ENCODE measurements at regions not wholly inside any gene's neighbourhood (a gene's known extent, or its start where the extent isn't known, plus 50 kb on each side); places are given as distances from the start of the nearest gene placed in this dataset.

DNA sequence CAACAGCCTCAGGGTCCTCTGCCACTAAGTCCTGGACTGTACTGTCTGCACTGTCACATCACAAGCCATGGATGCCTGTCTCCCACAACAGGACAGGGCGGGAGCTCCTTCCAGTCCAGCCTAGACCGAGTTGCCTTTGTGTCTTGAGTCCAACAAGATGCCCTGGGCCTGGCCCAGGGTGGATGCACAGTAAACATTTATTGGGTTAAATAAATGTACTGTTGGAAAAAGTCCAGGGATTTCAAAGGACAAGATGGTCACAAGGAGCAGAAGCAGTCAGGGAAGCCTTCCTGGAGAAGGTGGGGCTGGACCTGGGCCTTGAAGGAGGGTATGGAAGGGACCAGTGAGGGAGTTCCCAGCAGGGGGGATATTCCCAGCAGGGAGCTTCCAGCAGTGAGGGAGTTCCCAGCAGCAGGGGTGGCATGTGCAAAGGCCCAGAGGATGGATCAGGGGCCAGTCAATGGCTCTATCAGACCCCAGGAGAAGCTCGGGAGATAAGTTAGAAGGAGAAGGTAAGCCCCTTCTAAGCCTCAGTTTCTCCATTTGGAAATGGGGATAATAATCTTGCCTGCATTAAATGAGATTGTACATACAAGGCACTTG, 72.7 kb upstream of the NEURL1B start:
- TF ChIP-seq HDAC2 (IDR thresholded peaks at IDR 0.05), result no peak
- peak; percentile 47 for TF ChIP-seq ZFP36 (IDR thresholded peaks at IDR 0.05; ENCODE audit: low read depth, low read length, partially characterized antibody)
- TF ChIP-seq HDAC6 (IDR thresholded peaks at IDR 0.05; ENCODE audit: low read depth, low read length), result no peak
- TF ChIP-seq, protein P1, sequence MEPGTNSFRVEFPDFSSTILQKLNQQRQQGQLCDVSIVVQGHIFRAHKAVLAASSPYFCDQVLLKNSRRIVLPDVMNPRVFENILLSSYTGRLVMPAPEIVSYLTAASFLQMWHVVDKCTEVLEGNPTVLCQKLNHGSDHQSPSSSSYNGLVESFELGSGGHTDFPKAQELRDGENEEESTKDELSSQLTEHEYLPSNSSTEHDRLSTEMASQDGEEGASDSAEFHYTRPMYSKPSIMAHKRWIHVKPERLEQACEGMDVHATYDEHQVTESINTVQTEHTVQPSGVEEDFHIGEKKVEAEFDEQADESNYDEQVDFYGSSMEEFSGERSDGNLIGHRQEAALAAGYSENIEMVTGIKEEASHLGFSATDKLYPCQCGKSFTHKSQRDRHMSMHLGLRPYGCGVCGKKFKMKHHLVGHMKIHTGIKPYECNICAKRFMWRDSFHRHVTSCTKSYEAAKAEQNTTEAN (CRISPR knock-in tag; IDR thresholded peaks at IDR 0.05), result no peak
- TF ChIP-seq SETDB1 (IDR thresholded peaks at IDR 0.05; ENCODE audit: low read length), result no peak
- no peak for TF ChIP-seq TEAD1 (CRISPR knock-in tag; IDR thresholded peaks at IDR 0.05)
- TF ChIP-seq, protein P2, sequence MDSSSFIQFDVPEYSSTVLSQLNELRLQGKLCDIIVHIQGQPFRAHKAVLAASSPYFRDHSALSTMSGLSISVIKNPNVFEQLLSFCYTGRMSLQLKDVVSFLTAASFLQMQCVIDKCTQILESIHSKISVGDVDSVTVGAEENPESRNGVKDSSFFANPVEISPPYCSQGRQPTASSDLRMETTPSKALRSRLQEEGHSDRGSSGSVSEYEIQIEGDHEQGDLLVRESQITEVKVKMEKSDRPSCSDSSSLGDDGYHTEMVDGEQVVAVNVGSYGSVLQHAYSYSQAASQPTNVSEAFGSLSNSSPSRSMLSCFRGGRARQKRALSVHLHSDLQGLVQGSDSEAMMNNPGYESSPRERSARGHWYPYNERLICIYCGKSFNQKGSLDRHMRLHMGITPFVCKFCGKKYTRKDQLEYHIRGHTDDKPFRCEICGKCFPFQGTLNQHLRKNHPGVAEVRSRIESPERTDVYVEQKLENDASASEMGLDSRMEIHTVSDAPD (CRISPR knock-in tag; IDR thresholded peaks at IDR 0.05), result no peak
- no peak for TF ChIP-seq HDGF (IDR thresholded peaks at IDR 0.05)
- Histone ChIP-seq H3K4me3 (no peak overlapping the region), H4K20me1 (replicated peaks; ENCODE audit: control insufficient read depth, insufficient read depth, low read length) (0 out of 2 replicates have a peak, but pooled peaks cover 9% of the 10 kb centered on the region), H3K79me2 (ENCODE audit: control insufficient read depth, insufficient read depth, low read length) (no peaks in the 10 kb centered on the region), H3K9ac (ENCODE audit: insufficient read depth in 1 of 2, low read depth in 2 of 2, low read length in 2 of 2) (no peak overlapping the region), H3K4me2 (ENCODE audit: insufficient read depth, low read length) (no peak overlapping the region), H3K27ac (ENCODE audit: extremely low read depth, low read depth, low read length) (no peak overlapping the region), H3K27me3 (ENCODE audit: control insufficient read depth in 2 of 2, insufficient read depth in 2 of 2, low read length in 2 of 2) (peaks cover 6 to 55% of the 10 kb centered on the region in 2 experiments; a peak in 3 of 5 replicates), H3K4me1 (replicated peaks in 1 of 2; ENCODE audit: control insufficient read depth in 2 of 2, insufficient read depth in 2 of 2, low read length in 2 of 2) (no peaks in the 10 kb centered on the region), H2AFZ (ENCODE audit: low read depth, low read length) (no peak overlapping the region), H3K9me3 (replicated peaks; ENCODE audit: control insufficient read depth, insufficient read depth, low read depth, low read length) (no peaks in the 10 kb centered on the region), H3K36me3 (ENCODE audit: control insufficient read depth, insufficient read depth, low read length) (no peaks in the 10 kb centered on the region), H3K9me1 (ENCODE audit: control insufficient read depth, insufficient read depth, low read length) (no peaks in the 10 kb centered on the region)
- in situ Hi-C loops (cut with MboI) (no loop called here), intact Hi-C loops (cut with micrococcal nuclease) (no loop called here)
- POLR2A ChIA-PET, result no interaction called here
- no peak for ATAC-seq
- BruUV-seq (replicated peaks), result no TSS peak
- no peak for FAIRE-seq
- CTCF ChIA-PET (ENCODE audit: low intra/inter-chr PET ratio), result no interaction called here
- no peak for DNase-seq (ENCODE audit: extremely low read depth in 1 of 4, low spot score in 3 of 4)
- WGBS (ENCODE audit: insufficient coverage, low coverage, missing lambda C conversion rate), result 0% methylated on average over 3 of the region's 3 CpGs
